OCI-LY3 (cell line): ENCODE measurements at regions not wholly inside any gene's neighbourhood (a gene's known extent, or its start where the extent isn't known, plus 50 kb on each side); places are given as distances from the start of the nearest gene placed in this dataset.

ENCODE experiments used
- H2AFZ ChIP-seq: fragments of 200-600, 300-600 bp; shearing (Covaris generic); 2 replicates; pipeline ENCODE4 v1.6.0; 2014; ENCODE audit warnings: antibody characterized with exemption, low read depth, low read length
- H3K27ac ChIP-seq: fragments of 200-600, 300-600 bp; sonication (generic); 2 replicates; pipeline ENCODE4 v1.5.1; 2014; ENCODE audit warnings: mild to moderate bottlenecking, low read length, moderate library complexity, mixed read lengths
- H3K27me3 ChIP-seq: fragments of 200-600, 300-600 bp; sonication (generic); 2 replicates; pipeline ENCODE4 v1.6.1; 2014; ENCODE audit warnings: low read depth, low read length, mixed read lengths
- H3K36me3 ChIP-seq: fragments of 200-600, 300-600 bp; sonication (generic); replicated peaks from 2 replicates; pipeline ENCODE3; 2014; ENCODE audit warnings: low read depth, low read length, mixed read lengths
- H3K4me1 ChIP-seq: fragments of 300-600, 200-600 bp; sonication (generic); 2 replicates; pipeline ENCODE4 v1.6.1; 2014; ENCODE audit warnings: low read length, mixed read lengths
- H3K4me2 ChIP-seq: fragments of 200-600, 300-600 bp; sonication (generic); 2 replicates; pipeline ENCODE4 v1.6.1; 2014; ENCODE audit warnings: low read length, mixed read lengths
- H3K4me3 ChIP-seq: fragments of 300-600, 200-600 bp; sonication (generic); 2 replicates; pipeline ENCODE4 v1.5.1; 2014; ENCODE audit warnings: antibody characterized with exemption, mild to moderate bottlenecking, low read length, moderate library complexity
- H3K79me2 ChIP-seq: fragments of 300-600, 200-600 bp; shearing (Covaris generic); 2 replicates; pipeline ENCODE4 v1.6.1; 2014; ENCODE audit warnings: mild to moderate bottlenecking, low read length, mixed read lengths
- H3K9ac ChIP-seq: fragments of 300-600, 200-600 bp; shearing (Covaris generic); 2 replicates; pipeline ENCODE4 v1.6.0; 2014; ENCODE audit warnings: mild to moderate bottlenecking, low read length, moderate library complexity
- H3K9me3 ChIP-seq: fragments of 200-600, 300-600 bp; shearing (Covaris generic); 2 replicates; pipeline ENCODE4 v1.6.1; 2014; ENCODE audit warnings: low read length, mixed read lengths; ENCODE audit not compliant: insufficient read depth
- H4K20me1 ChIP-seq: fragments of 200-600, 300-600 bp; sonication (generic); 2 replicates; pipeline ENCODE4 v1.6.1; 2016; ENCODE audit warnings: low read length, mixed read lengths; ENCODE audit not compliant: insufficient read depth
- EZH2phosphoT487 ChIP-seq: fragments of 200-600 bp; shearing (Covaris generic); IDR thresholded peaks from 2 replicates; pipeline ENCODE4 v1.6.1; 2018; ENCODE audit warnings: antibody characterized with exemption, mixed run types, low read depth
- TF ChIP-seq, protein P1 (sequence below): fragments of 200-600, 300-600 bp; sonication (generic); IDR thresholded peaks from 2 replicates; pipeline ENCODE4 v1.5.1; 2014; ENCODE audit warnings: antibody characterized with exemption, low read length, low read depth

DNA sequence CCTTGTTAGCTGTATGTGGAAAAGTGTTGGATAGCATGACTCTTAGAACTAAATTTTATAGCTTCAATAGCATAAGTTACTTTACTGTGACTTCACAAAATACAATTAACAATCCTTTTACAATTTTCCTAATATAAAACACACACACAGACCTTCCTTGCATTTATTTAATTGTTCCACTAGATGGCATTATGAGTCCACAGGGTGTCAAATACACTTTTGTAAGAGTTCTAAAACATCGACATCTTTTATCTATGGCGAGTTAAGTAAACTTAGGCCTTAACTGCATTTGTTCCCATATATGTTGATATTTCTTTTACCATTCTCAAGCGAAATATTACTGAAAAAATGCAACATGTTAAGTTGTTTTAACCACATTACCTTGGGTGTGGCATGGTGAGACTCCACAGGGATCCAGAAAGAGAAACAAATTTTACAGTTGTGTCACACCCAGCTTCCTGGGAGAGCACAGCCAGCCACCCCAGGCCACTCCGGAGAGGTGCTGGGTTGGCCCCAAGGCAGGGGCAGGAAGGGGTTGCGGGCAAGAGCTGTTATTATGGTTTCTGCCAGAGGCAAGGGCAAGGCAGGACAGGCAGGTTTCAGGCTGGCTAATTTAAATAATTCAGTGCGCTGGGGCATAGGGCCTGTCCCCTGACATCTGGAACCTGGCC, 312.4 kb upstream of the MC4R start:
- H4K20me1 ChIP-seq: no peaks in the 10 kb centered on the region
- no peaks in the 10 kb centered on the region for H3K79me2 ChIP-seq
- H3K9ac ChIP-seq: peak overlapping the region; percentile 33; the same call in 1 of the 2 replicates
- H3K27ac ChIP-seq: no peak overlapping the region
- peaks cover 10% of the 10 kb centered on the region for H3K4me1 ChIP-seq
- peak overlapping the region; percentile 60 for H3K4me3 ChIP-seq
- H2AFZ ChIP-seq: peak overlapping the region; percentile 62
- TF ChIP-seq, protein P1, sequence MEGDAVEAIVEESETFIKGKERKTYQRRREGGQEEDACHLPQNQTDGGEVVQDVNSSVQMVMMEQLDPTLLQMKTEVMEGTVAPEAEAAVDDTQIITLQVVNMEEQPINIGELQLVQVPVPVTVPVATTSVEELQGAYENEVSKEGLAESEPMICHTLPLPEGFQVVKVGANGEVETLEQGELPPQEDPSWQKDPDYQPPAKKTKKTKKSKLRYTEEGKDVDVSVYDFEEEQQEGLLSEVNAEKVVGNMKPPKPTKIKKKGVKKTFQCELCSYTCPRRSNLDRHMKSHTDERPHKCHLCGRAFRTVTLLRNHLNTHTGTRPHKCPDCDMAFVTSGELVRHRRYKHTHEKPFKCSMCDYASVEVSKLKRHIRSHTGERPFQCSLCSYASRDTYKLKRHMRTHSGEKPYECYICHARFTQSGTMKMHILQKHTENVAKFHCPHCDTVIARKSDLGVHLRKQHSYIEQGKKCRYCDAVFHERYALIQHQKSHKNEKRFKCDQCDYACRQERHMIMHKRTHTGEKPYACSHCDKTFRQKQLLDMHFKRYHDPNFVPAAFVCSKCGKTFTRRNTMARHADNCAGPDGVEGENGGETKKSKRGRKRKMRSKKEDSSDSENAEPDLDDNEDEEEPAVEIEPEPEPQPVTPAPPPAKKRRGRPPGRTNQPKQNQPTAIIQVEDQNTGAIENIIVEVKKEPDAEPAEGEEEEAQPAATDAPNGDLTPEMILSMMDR: peak; percentile 98
- TF ChIP-seq EZH2phosphoT487: no peak
- H3K36me3 ChIP-seq: no peaks in the 10 kb centered on the region
- peaks cover 12% of the 10 kb centered on the region for H3K27me3 ChIP-seq
- peak overlapping the region; percentile 78 for H3K4me2 ChIP-seq
- H3K9me3 ChIP-seq: no peaks in the 10 kb centered on the region

DNA sequence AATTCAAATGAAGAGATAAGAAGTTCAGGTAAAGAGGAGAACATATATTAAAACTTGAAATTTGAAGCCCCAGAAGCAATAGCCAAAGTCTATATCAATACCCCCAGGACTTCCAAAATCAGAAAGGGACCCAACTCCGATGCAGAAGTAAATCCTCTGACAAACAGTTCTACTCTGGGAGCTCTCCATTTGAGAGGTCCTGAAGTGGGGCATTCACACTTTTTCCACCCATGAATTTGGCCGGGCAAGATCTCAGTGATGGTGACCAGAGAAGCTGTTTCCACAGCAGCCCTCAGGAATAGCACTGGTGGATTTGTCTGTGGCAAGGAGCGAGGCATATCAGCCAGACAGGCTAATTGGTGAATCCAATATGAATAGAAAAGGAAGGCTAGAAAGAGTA, 313.6 kb upstream of the MC4R start:
- H3K9me3 ChIP-seq: no peaks in the 10 kb centered on the region
- H3K4me1 ChIP-seq: peaks cover 10% of the 10 kb centered on the region
- TF ChIP-seq, protein P1: no peak
- TF ChIP-seq EZH2phosphoT487: no peak
- H3K4me3 ChIP-seq: no peak overlapping the region
- no peaks in the 10 kb centered on the region for H3K36me3 ChIP-seq
- H4K20me1 ChIP-seq: no peaks in the 10 kb centered on the region
- H3K4me2 ChIP-seq: no peak overlapping the region
- no peak overlapping the region for H3K27ac ChIP-seq
- no peak overlapping the region for H2AFZ ChIP-seq
- H3K27me3 ChIP-seq: peaks cover 12% of the 10 kb centered on the region
- H3K9ac ChIP-seq: no peak overlapping the region
- no peaks in the 10 kb centered on the region for H3K79me2 ChIP-seq

DNA sequence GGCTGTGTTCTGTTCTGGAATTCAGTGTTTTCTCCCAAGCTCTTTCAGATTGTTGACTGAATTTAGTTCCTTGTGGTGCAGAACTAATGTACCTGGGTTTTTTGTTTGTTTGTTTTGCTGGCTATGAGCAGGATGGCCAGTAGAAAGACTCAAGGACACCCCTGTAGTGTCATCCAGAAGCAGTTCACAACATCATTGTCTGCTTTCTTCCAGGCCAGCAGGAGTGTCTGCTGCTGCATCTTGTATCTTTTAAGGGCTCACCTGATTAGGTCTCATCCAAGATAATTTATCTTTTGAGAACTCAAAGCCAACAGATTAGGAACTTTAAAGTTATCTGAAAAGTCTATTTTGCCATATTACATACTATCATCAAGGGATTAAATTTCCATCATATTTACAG, 318.5 kb upstream of the MC4R start:
- Histone ChIP-seq H3K27ac (no peak overlapping the region), H2AFZ (no peak overlapping the region), H3K79me2 (no peaks in the 10 kb centered on the region), H3K9ac (no peak overlapping the region), H3K4me3 (no peak overlapping the region), H3K27me3 (peaks cover 3% of the 10 kb centered on the region), H3K36me3 (no peaks in the 10 kb centered on the region), H4K20me1 (no peaks in the 10 kb centered on the region), H3K4me2 (no peak overlapping the region), H3K9me3 (no peaks in the 10 kb centered on the region), H3K4me1 (no peaks in the 10 kb centered on the region)
- TF ChIP-seq, protein P1: no peak
- TF ChIP-seq EZH2phosphoT487: no peak

DNA sequence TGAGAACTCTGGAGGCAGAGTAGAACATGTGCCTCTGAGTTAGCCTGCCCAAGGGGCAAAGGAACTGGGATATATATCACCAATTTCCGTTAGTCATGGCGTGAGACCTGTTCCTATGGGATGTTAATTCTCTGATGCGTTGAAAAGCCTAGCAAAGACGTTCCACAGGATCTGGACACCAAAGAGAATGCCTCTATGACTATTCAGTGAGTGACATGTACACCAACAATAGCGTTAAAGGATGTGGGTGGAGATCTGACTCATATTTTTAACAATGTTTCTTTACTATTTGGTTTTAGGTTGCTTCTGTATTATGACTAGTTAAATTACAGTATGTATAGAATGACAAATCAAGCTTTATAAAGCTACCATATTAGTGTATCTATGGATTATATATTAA, 320.9 kb upstream of the MC4R start:
- Histone ChIP-seq H3K9me3 (no peaks in the 10 kb centered on the region), H4K20me1 (no peaks in the 10 kb centered on the region), H3K9ac (no peak overlapping the region), H3K27me3 (no peaks in the 10 kb centered on the region), H3K4me2 (no peak overlapping the region), H3K4me1 (no peaks in the 10 kb centered on the region), H3K27ac (no peak overlapping the region), H3K79me2 (no peaks in the 10 kb centered on the region), H3K36me3 (no peaks in the 10 kb centered on the region), H2AFZ (no peak overlapping the region), H3K4me3 (no peak overlapping the region)
- TF ChIP-seq, protein P1: no peak
- no peak for TF ChIP-seq EZH2phosphoT487
